SK-N-SH (cell line): ENCODE measurements at regions not wholly inside any gene's neighbourhood (a gene's known extent, or its start where the extent isn't known, plus 50 kb on each side); places are given as distances from the start of the nearest gene placed in this dataset.

ENCODE experiments used
- CTCF ChIA-PET: fragments of 300-600, 350-600 bp; formaldehyde crosslinking; extraction: SDS; loops from one replicate; lab custom pipeline; 2021; lab: Yijun Ruan, JAX
- POLR2A ChIA-PET: fragments of 350-600 bp; sonication (Branson Sonifier 250); formaldehyde crosslinking; extraction: SDS; loops from one replicate; lab custom pipeline; 2020; ENCODE audit warnings: antibody characterized with exemption, inconsistent platforms; lab: Yijun Ruan, JAX
- DNase-seq: peaks from one replicate; pipeline ENCODE4 v3.0.0; 2012
- H2AFZ ChIP-seq: fragments of 200-600 bp; sonication (generic); 2 replicates; pipeline ENCODE4 v1.8.1; 2016; ENCODE audit warnings: antibody characterized with exemption, mild to moderate bottlenecking, low read depth
- H3F3A ChIP-seq: fragments of 200-600 bp; sonication (generic); replicated peaks from 2 replicates; pipeline ENCODE3; 2016; ENCODE audit warnings: antibody characterized with exemption, mild to moderate bottlenecking; ENCODE audit not compliant: insufficient read depth
- H3K27ac ChIP-seq, 2 experiments: fragments of 200-500 bp in 1 of 2; fragments of 200-600 bp in 1 of 2; sonication (Bioruptor generic) in 1 of 2; sonication (generic), shearing (Covaris generic) in 1 of 2; 2 replicates each; pipeline versions ENCODE4 v1.5.1 to v1.6.1; 2014 to 2016; ENCODE audit warnings: low read depth in 2 of 2, inconsistent platforms in 1 of 2, low read length in 1 of 2, mild to moderate bottlenecking in 1 of 2, mixed read lengths in 1 of 2
- H3K27me3 ChIP-seq: fragments of 200-600 bp; sonication (generic), shearing (Covaris generic); 2 replicates; pipeline ENCODE4 v1.6.1; 2016; ENCODE audit warnings: mixed run types; ENCODE audit not compliant: insufficient read depth
- H3K36me3 ChIP-seq, 2 experiments: fragments of 200-500 bp in 1 of 2; fragments of 200-600 bp in 1 of 2; sonication (Bioruptor generic) in 1 of 2; sonication (generic) in 1 of 2; replicated peaks in 1 of 2; 2 replicates each; pipeline versions ENCODE3 to v1.5.1; 2014 to 2016; ENCODE audit warnings: low read length in 1 of 2, mild to moderate bottlenecking in 1 of 2; ENCODE audit not compliant: insufficient read depth in 2 of 2, control insufficient read depth in 1 of 2
- H3K4me1 ChIP-seq, 2 experiments: fragments of 200-500 bp in 1 of 2; fragments of 200-600 bp in 1 of 2; sonication (Bioruptor generic) in 1 of 2; sonication (generic), shearing (Covaris generic) in 1 of 2; 2 replicates each; pipeline versions ENCODE4 v1.5.1 to v1.6.1; 2014 to 2016; ENCODE audit warnings: low read depth in 1 of 2, low read length in 1 of 2, mixed run types in 1 of 2; ENCODE audit not compliant: insufficient read depth in 2 of 2, control insufficient read depth in 1 of 2
- H3K4me2 ChIP-seq: fragments of 200-600 bp; sonication (generic), shearing (Covaris generic); 2 replicates; pipeline ENCODE4 v1.6.1; 2017; ENCODE audit warnings: mixed run types
- H3K4me3 ChIP-seq, 2 experiments: fragments of 200-500 bp in 1 of 2; fragments of 200-600 bp in 1 of 2; sonication (Bioruptor generic) in 1 of 2; sonication (generic), shearing (Covaris generic) in 1 of 2; 2 replicates each; pipeline versions ENCODE4 v1.5.1 to v1.8.1; 2014 to 2016; ENCODE audit warnings: low read depth in 2 of 2, inconsistent platforms in 1 of 2, low read length in 1 of 2, mild to moderate bottlenecking in 1 of 2, mixed read lengths in 1 of 2, moderate library complexity in 1 of 2
- H3K79me2 ChIP-seq: fragments of 200-600 bp; sonication (generic); 2 replicates; pipeline ENCODE4 v1.8.1; 2017; ENCODE audit warnings: mild to moderate bottlenecking; ENCODE audit not compliant: insufficient read depth
- H3K9ac ChIP-seq: fragments of 200-600 bp; sonication (generic); 2 replicates; pipeline ENCODE4 v1.6.1; 2017; ENCODE audit warnings: mixed run types
- H3K9me2 ChIP-seq: fragments of 200-600 bp; sonication (generic); 2 replicates; pipeline ENCODE4 v1.6.1; 2017; ENCODE audit warnings: mixed run types
- H3K9me3 ChIP-seq: fragments of 200-600 bp; sonication (generic); 2 replicates; pipeline ENCODE4 v1.6.1; 2017; ENCODE audit warnings: mixed run types, mild to moderate bottlenecking, moderate library complexity
- H4K20me1 ChIP-seq: fragments of 200-600 bp; sonication (generic); 2 replicates; pipeline ENCODE4 v1.6.1; 2017; ENCODE audit warnings: mild to moderate bottlenecking, mixed run types; ENCODE audit not compliant: insufficient read depth
- ELF1 ChIP-seq: IDR thresholded peaks from 2 replicates; pipeline ENCODE4 v1.4.0; 2012
- EP300 ChIP-seq, 2 experiments: IDR thresholded peaks; 2 replicates each; pipeline versions ENCODE4 v1.4.0 to v1.6.1; 2012; ENCODE audit warnings: borderline replicate concordance in 1 of 2, low read depth in 1 of 2, low read length in 1 of 2
- FOXJ3 ChIP-seq: sonication (generic); formaldehyde crosslinking; IDR thresholded peaks from 2 replicates; pipeline ENCODE4 v1.5.1; 2020; ENCODE audit warnings: mild to moderate bottlenecking, missing genetic modification reagents
- FOXM1 ChIP-seq: IDR thresholded peaks from 2 replicates; pipeline ENCODE4 v1.4.0; 2012; ENCODE audit warnings: low read depth, mild to moderate bottlenecking
- IRF3 ChIP-seq: fragments of 150-350 bp; IDR thresholded peaks from 2 replicates; pipeline ENCODE4 v1.6.1; 2016; ENCODE audit warnings: mild to moderate bottlenecking, low read depth, low read length
- JUND ChIP-seq: IDR thresholded peaks from 2 replicates; pipeline ENCODE4 v1.4.0; 2012
- NFIC ChIP-seq: IDR thresholded peaks from 2 replicates; pipeline ENCODE4 v1.4.0; 2012; ENCODE audit warnings: borderline replicate concordance
- RAD21 ChIP-seq: IDR thresholded peaks from 2 replicates; pipeline ENCODE4 v1.6.1; 2012; ENCODE audit warnings: mild to moderate bottlenecking, low read length
- REST ChIP-seq: IDR thresholded peaks from 2 replicates; pipeline ENCODE4 v1.6.1; 2012; ENCODE audit warnings: mild to moderate bottlenecking, low read depth, low read length, moderate library complexity
- SIN3A ChIP-seq: IDR thresholded peaks from 2 replicates; pipeline ENCODE4 v1.6.1; 2012; ENCODE audit warnings: low read depth, mild to moderate bottlenecking, low read length, moderate library complexity, borderline replicate concordance
- TAF1 ChIP-seq: IDR thresholded peaks from 2 replicates; pipeline ENCODE4 v1.6.1; 2012; ENCODE audit warnings: low read depth, mild to moderate bottlenecking, low read length, moderate library complexity, borderline replicate concordance
- TCF12 ChIP-seq: IDR thresholded peaks from 2 replicates; pipeline ENCODE4 v1.4.0; 2012
- WGBS: methylation state at CpG from one replicate; pipeline ENCODE4 v1.1.6; 2017; ENCODE audit warnings: low lambda C conversion rate; 5-methylcytosine and 5-hydroxymethylcytosine counted together

- H3K4me1 ChIP-seq = no peaks in the 10 kb centered on the region
- no peaks in the 10 kb centered on the region for H3F3A ChIP-seq
- no peak for TF ChIP-seq JUND
- TF ChIP-seq REST = no peak
- no peak for TF ChIP-seq SIN3A
- TF ChIP-seq FOXM1 = no peak
- no peak for TF ChIP-seq NFIC
- H2AFZ ChIP-seq = no peak overlapping the region
- H3K79me2 ChIP-seq = no peaks in the 10 kb centered on the region
- no peak overlapping the region for H3K9ac ChIP-seq
- no peaks in the 10 kb centered on the region for H4K20me1 ChIP-seq
- no peak overlapping the region for H3K4me3 ChIP-seq
- H3K9me2 ChIP-seq = no peaks in the 10 kb centered on the region
- 50% methylated on average over 5 of the region's 5 CpGs for WGBS
- H3K27me3 ChIP-seq = no peaks in the 10 kb centered on the region
- no peak overlapping the region for H3K4me2 ChIP-seq
- H3K27ac ChIP-seq = no peak overlapping the region
- CTCF ChIA-PET = interaction anchor here (1.6 kb wide), 1 partner anchor 20 kb away, joined by 5 read pairs; no protein-coding TSS in a partner anchor
- POLR2A ChIA-PET = no interaction called here
- no peaks in the 10 kb centered on the region for H3K9me3 ChIP-seq
- no peaks in the 10 kb centered on the region for H3K36me3 ChIP-seq
- DNase-seq = no peak
Observed at GRCh38 chr20:52402514-52402913, 210.9 kb upstream of the ZFP64 start.

GRCh38 chr20:52401431-52401830 lies 209.9 kb upstream of the ZFP64 start:
- no peaks in the 10 kb centered on the region for H3K4me1 ChIP-seq
- no peak for TF ChIP-seq EP300 (IDR thresholded peaks at IDR 0.05; ENCODE audit: borderline replicate concordance in 1 of 2, low read depth in 1 of 2, low read length in 1 of 2)
- TF ChIP-seq RAD21 = no peak
- no peak for TF ChIP-seq ELF1
- no peak for TF ChIP-seq IRF3
- TF ChIP-seq TCF12 = no peak
- no peak for TF ChIP-seq TAF1
- TF ChIP-seq JUND = no peak
- TF ChIP-seq FOXJ3 (CRISPR knock-in tag) = no peak
- ChIA-PET POLR2A (no interaction called here), CTCF (interaction anchor here (1.2 kb wide), 1 partner anchor 25 kb away, joined by 3 read pairs; no protein-coding TSS in a partner anchor)
- no peak overlapping the region for H3K4me3 ChIP-seq
- H3K9me2 ChIP-seq = no peaks in the 10 kb centered on the region
- H3K27ac ChIP-seq = no peak overlapping the region
- H3K4me2 ChIP-seq = no peak overlapping the region
- H3K36me3 ChIP-seq = no peaks in the 10 kb centered on the region
- H4K20me1 ChIP-seq = no peaks in the 10 kb centered on the region
- H3F3A ChIP-seq = no peaks in the 10 kb centered on the region
- WGBS = 36% methylated on average over 1 of the region's 1 CpG
- DNase-seq = no peak
- H3K27me3 ChIP-seq = no peaks in the 10 kb centered on the region
- H3K79me2 ChIP-seq = no peaks in the 10 kb centered on the region
- H3K9ac ChIP-seq = no peak overlapping the region
- H2AFZ ChIP-seq = no peak overlapping the region
- no peaks in the 10 kb centered on the region for H3K9me3 ChIP-seq
